Medulla oblongata (tissue), 1 donor: ENCODE measurements at regions not wholly inside any gene's neighbourhood (a gene's known extent, or its start where the extent isn't known, plus 50 kb on each side); places are given as distances from the start of the nearest gene placed in this dataset.
"Not testable (repeated sequence)": the region's sequence is repeated elsewhere in the genome, so short reads cannot be mapped to it uniquely, and the experiment has no call there.

Experiments used
- DNase-seq: peaks from one replicate; pipeline ENCODE4 v3.0.0-alpha.2; 2015; ENCODE audit errors: extremely low spot score

- no peak for DNase-seq
Measured at GRCh38 chr6:67224989-67225388, 1410.1 kb upstream of the ADGRB3 start.

GRCh38 chr6:67221226-67221625 lies 1413.9 kb upstream of the ADGRB3 start:
- DNase-seq = no peak

DNA sequence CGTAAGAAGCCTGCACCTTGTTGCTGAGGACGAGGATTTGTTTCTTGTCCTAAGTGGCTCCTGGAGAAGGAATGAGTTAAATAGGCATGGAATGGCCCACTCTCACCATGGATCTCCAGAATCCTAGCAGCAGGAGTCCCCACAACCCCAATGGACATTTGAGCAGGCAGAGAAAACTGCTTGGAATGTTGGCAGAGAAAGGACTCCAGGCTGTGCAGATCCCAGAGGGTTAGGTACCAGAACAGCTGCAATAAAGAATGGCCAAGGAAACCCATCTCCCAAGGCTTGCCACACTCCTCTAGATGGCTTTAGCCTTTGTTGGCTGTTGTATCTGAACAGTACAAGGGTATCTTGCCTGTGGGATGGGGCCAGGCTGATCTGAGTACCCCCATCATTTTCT lies 1415.7 kb upstream of the ADGRB3 start:
- DNase-seq = no peak

DNA sequence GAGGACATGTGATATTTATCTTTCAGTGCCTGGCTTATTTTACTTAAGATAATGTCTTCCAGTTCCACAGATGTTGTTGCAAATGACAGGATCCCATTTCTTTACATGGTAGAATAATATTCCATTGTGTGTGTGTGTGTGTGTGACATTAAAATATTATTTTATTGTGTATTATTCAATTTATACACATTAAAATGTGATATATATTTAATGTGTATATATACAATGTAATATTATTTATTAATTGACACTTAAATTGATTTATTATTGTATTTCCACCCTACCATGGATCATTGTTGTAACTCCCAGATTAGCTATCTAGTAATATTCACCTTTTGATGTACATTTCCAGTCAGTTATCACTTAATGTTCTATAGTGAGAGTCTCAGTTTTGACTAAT lies 1422.5 kb upstream of the ADGRB3 start:
- DNase-seq = no peak

DNA sequence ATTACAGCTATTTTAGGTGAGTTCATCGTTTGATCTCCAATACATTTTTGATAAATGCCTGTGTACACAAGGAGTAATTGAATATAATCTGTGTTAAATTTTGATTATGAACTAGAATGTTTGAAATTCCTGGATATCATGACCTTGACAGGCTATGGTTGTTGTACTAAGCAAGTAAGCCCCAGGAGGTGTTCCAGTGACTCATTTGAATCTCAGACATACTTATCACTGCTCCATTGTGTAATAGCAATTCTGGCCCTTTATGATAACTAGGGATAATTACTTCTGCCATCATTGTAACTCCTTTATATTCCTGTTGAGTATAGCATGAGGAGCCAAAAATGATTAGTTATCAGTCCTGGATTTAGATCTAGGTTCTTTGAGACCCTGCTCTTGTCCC lies 1424.6 kb upstream of the ADGRB3 start:
- no peak for DNase-seq

DNA sequence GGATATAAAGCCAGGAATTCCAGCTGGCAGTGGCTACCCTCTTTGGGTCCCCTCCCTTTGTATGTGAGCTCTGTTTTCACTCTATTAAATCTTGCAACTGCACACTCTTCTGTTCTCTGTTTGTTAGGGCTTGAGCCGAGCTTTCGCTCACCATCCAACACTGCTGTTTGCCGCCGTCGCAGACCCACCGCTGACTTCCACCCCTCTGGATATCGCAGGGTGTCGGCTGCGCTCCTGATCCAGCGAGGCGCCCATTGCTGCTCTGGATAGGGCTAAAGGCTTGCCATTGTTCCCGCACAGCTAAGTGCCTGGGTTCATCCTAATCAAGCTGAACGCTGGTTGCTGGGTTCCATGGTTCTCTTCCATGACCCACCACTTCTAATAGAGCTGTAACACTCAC lies 1433.5 kb upstream of the ADGRB3 start:
- DNase-seq = no peak

DNA sequence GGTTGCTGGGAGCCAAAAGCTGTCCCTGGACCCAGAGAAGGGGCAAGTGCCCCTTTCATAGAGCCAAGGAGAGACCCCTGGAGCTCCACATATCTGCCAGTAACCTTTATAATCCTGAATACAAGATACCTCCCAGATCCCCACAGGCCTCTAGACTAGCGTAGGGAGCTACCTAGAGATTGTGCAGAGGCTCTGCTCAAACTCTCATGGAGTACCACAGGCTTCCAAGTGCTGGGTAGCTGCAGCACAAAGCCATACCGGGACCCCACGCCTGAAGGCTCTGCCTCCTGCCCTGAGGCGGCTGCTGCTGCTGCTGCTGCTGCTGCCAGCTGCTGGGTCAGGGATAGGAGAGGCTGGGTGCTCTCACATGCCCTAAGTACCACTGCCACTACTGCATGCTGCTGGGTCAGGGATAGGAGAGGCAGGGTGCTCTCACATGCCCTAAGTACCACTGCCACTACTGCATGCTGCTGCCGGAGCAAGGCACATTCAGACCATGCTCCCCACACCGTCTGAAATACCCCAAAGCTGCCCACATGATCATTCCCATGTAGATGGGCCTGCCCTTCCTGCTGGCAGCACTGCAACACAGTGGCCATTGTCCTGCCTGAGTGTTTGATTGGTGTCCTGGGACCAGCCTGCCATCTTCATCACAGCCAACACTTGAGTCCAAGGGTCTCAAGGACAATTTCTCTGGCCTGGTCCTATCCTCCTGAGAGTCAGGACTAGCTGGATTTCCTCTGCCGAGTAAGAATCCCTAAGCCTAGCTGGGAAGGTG lies 1434.3 kb upstream of the ADGRB3 start:
- DNase-seq = no peak

DNA sequence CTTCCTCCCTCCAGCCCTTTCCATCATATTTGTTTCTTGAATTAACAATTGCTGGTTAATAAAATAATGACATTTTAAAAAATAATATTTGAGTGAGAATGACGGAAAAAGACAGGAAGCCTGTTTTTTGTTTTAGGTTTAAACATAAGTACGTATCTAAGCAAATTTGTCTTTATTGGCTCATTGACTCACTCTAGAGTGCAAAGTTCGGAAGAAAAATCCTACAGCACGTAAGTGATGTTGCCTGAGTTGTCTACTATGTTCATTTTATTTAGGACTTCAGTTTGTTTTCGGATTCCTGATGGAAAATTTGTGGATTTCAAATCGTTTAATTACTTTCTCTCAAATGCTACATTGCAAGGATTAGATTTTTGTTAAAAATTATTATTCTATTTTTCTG lies 1435.7 kb upstream of the ADGRB3 start:
- no peak for DNase-seq

- no peak for DNase-seq
Measured at GRCh38 chr6:67190733-67191132, 1444.3 kb upstream of the ADGRB3 start.

DNA sequence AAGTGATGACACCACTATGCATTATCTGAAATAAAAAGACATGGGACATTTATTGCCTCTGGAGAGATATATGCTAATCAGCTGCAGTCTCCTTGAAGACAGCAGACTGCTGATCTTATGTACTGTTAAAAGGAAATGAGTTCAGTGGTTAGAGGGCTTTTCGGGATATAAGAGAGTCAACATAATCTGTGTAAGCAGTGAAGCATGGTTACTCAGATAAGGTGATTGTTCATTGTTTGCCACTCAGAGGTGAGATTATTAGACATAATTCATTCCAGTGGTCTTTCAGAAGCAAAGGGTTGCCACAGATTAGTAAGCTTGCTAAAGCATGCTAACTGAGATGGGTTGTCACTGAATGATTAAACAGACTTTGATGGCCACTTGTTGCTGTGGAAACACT lies 1450.7 kb upstream of the ADGRB3 start:
- no peak for DNase-seq

GRCh38 chr6:67175101-67175500 lies 1460.0 kb upstream of the ADGRB3 start:
- no peak for DNase-seq

- DNase-seq = no peak
Measured at GRCh38 chr6:67165606-67166005, 1458.6 kb upstream of the EYS start.

GRCh38 chr6:67160820-67161219 lies 1453.8 kb upstream of the EYS start:
- DNase-seq = no peak

DNA sequence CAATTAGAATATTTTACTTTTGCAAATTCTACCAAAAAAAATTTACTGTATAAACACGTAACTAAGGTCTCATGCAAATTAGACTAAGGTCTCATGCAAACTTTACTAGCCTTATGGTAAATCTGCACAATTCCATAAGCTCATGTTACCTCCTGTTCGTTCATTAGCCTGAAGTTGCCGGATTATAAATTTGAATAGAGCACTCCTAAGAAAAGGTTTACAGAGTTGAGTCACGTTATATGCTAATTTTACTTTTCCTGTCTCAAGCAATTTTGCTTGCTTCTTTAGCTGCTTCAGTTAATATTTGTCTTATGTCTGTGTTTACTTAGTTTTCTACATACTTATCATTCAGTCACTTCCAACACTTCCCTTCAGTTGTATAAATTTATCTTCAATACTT lies 1434.0 kb upstream of the EYS start:
- DNase-seq = no peak

GRCh38 chr6:67133973-67134372 lies 1426.9 kb upstream of the EYS start:
- DNase-seq = no peak

DNA sequence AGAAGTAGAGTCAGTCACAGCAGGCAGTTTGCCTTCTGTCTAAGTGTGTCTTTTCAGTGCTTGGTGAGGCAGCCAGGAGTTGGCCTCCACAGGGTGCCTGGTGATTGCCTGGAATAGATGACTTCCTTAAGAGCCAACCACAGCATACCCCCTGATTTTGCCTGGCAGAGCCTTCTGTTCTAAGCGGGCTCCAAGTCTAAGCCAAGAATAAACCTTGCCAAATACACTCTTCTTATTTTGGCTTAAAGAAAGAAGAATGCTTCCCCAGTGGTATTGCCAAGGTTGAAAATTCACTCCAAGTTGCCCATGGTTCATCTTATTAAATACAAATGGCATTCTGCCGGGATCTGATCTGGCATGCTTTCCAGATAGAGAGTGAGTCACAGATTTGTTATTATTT lies 1424.8 kb upstream of the EYS start:
- DNase-seq = peak; percentile 83

DNA sequence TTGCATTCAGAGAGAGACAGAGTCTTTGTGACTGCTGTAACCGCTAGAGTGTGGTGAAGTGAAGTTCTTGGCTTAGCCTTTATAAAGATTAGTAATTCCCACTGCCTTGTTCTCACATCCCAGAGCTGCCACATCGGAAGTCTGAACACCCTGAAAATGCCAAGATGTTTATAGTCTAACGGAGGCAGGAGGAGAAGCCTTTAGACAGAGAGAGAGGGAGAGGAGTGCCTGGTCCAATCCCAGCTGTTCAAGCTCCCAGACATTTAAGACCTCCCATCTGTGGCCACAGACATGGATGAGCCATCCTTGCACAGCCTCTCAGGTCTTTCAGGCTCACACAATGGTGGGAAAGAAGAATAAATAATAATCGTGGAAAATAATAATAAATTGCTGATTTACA lies 1422.8 kb upstream of the EYS start:
- no peak for DNase-seq

GRCh38 chr6:67127041-67127440 lies 1420.0 kb upstream of the EYS start:
- DNase-seq = no peak

- no peak for DNase-seq
Measured at GRCh38 chr6:67121115-67121514, 1414.1 kb upstream of the EYS start.

GRCh38 chr6:67112120-67112519 lies 1405.1 kb upstream of the EYS start:
- DNase-seq = no peak

DNA sequence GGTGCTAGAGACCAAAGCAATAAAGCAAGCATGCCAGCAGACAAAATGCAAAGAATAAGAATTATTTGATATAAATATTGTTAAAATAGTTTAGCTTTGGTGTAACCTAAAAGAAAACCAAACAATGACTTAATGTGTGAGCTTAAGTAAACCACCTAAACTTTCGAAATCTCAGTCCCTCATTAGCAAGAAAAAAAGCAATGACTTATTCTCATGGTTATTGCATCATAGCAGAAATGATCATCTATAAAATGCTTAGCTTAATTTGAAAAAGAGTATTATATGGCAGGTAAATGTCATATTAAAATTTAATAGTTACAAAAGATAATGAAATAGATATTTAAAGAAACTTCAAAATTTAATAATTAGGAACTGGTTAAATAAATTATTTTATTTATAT lies 1395.7 kb upstream of the EYS start:
- DNase-seq = no peak

- DNase-seq = not testable (repeated sequence)
Measured at GRCh38 chr6:67095618-67096226, 1388.7 kb upstream of the EYS start.

GRCh38 chr6:67094431-67094946 lies 1387.5 kb upstream of the EYS start:
- DNase-seq = no peak

GRCh38 chr6:67073938-67074337 lies 1366.9 kb upstream of the EYS start:
- DNase-seq = no peak
